Frontal cortex (tissue), 3 donors: ENCODE measurements at regions not wholly inside any gene's neighbourhood (a gene's known extent, or its start where the extent isn't known, plus 50 kb on each side); places are given as distances from the start of the nearest gene placed in this dataset.

Source experiments
- DNase-seq, 2 donors: peaks; one replicate each; pipeline ENCODE4 v3.0.0; 2012; ENCODE audit warnings: low spot score in 2 of 2
- FAIRE-seq: peaks from 2 replicates; lab custom pipeline; 2012; peaks lifted over from hg19 to GRCh38; lab: Jason Lieb, UNC
- donor health status: control.
- donor health status: control.
- donor health status: control.

- DNase-seq = no peak
- FAIRE-seq = no peak
These were observed 58.5 kb downstream of the MAIP1 start for GRCh38 chr2:200013906-200014305.

- FAIRE-seq (no peak), DNase-seq (no peak)
These were observed 66.2 kb downstream of the MAIP1 start for GRCh38 chr2:200021449-200022114.

GRCh38 chr2:200022511-200022910 is 67.1 kb downstream of the MAIP1 start:
- no peak for FAIRE-seq

GRCh38 chr2:200023570-200023969 is 68.2 kb downstream of the MAIP1 start:
- FAIRE-seq = no peak

More at GRCh38 chr2:200022511-200022910, 67.1 kb downstream of the MAIP1 start:
- no peak for DNase-seq

GRCh38 chr2:200025717-200026116 is 70.3 kb downstream of the MAIP1 start:
- DNase-seq = no peak
- no peak for FAIRE-seq

More at GRCh38 chr2:200023570-200023969, 68.2 kb downstream of the MAIP1 start:
- DNase-seq = no peak

GRCh38 chr2:200026332-200027230 is 71.2 kb downstream of the MAIP1 start:
- FAIRE-seq (no peak), DNase-seq (no peak)

GRCh38 chr2:200028998-200029397 is 73.6 kb downstream of the MAIP1 start:
- DNase-seq (no peak), FAIRE-seq (no peak)

- FAIRE-seq = no peak
These were observed 77.5 kb downstream of the MAIP1 start for GRCh38 chr2:200032895-200033294.

GRCh38 chr2:200033929-200034328 is 78.5 kb downstream of the MAIP1 start:
- FAIRE-seq = no peak
- DNase-seq = no peak

More at GRCh38 chr2:200032895-200033294, 77.5 kb downstream of the MAIP1 start:
- DNase-seq = no peak

- FAIRE-seq (no peak), DNase-seq (no peak)
These were observed 79.4 kb downstream of the MAIP1 start for GRCh38 chr2:200034816-200035215.

- DNase-seq (no peak), FAIRE-seq (no peak)
These were observed 84.6 kb downstream of the MAIP1 start for GRCh38 chr2:200039724-200040650.

GRCh38 chr2:200040831-200041230 is 85.4 kb downstream of the MAIP1 start:
- FAIRE-seq (no peak), DNase-seq (no peak)

GRCh38 chr2:200041639-200042038 is 86.3 kb downstream of the MAIP1 start:
- DNase-seq = no peak
- FAIRE-seq = no peak

GRCh38 chr2:200042102-200042735 is 86.8 kb downstream of the MAIP1 start:
- FAIRE-seq (no peak), DNase-seq (no peak)

- FAIRE-seq (no peak), DNase-seq (no peak)
These were observed 87.6 kb downstream of the MAIP1 start for GRCh38 chr2:200042944-200043343.

- no peak for DNase-seq
- no peak for FAIRE-seq
These were observed 89.1 kb downstream of the MAIP1 start for GRCh38 chr2:200044453-200044852.

GRCh38 chr2:200048421-200048820 is 93.0 kb downstream of the MAIP1 start:
- DNase-seq = no peak
- no peak for FAIRE-seq

GRCh38 chr2:200049086-200049485 is 93.7 kb downstream of the MAIP1 start:
- no peak for DNase-seq
- FAIRE-seq = no peak

- DNase-seq (no peak), FAIRE-seq (no peak)
These were observed 95.7 kb downstream of the MAIP1 start for GRCh38 chr2:200050921-200051610.
